WTC11 (cell line): ENCODE measurements at regions not wholly inside any gene's neighbourhood (a gene's known extent, or its start where the extent isn't known, plus 50 kb on each side); places are given as distances from the start of the nearest gene placed in this dataset.

Source experiments
- ATF1 ChIP-seq: sonication (generic); formaldehyde crosslinking; IDR thresholded peaks from 2 replicates; pipeline ENCODE4 v1.8.1; 2023; ENCODE audit warnings: mild to moderate bottlenecking, moderate library complexity, missing genetic modification reagents
- CREB1 ChIP-seq: sonication (generic); formaldehyde crosslinking; IDR thresholded peaks from 2 replicates; pipeline ENCODE4 v1.8.0; 2023; ENCODE audit warnings: mild to moderate bottlenecking, missing genetic modification reagents
- FOXP1 ChIP-seq: sonication (generic); formaldehyde crosslinking; IDR thresholded peaks from 2 replicates; pipeline ENCODE4 v1.8.0; 2022; ENCODE audit warnings: missing genetic modification reagents, mild to moderate bottlenecking, moderate library complexity, borderline replicate concordance
- GRHL2 ChIP-seq: fragments of 250-450 bp; sonication (Bioruptor Pico); IDR thresholded peaks from 2 replicates; pipeline ENCODE4 v1.8.0; 2022; ENCODE audit warnings: mild to moderate bottlenecking, moderate library complexity; ENCODE audit not compliant: insufficient replicate concordance, severe bottlenecking
- HMGA2 ChIP-seq: fragments of 250-450 bp; sonication (Bioruptor Pico); IDR thresholded peaks from 2 replicates; pipeline ENCODE4 v1.4.0; 2021; ENCODE audit warnings: mild to moderate bottlenecking, moderate library complexity
- KAT7 ChIP-seq: sonication (generic); formaldehyde crosslinking; IDR thresholded peaks from 2 replicates; pipeline ENCODE4 v1.8.1; 2023; ENCODE audit warnings: missing genetic modification reagents, mild to moderate bottlenecking, borderline replicate concordance
- NFYB ChIP-seq: sonication (generic); formaldehyde crosslinking; conservative IDR thresholded peaks from 2 replicates; pipeline ENCODE4 v1.8.0; 2022; ENCODE audit warnings: low read depth, missing genetic modification reagents
- TP53 ChIP-seq: sonication (generic); formaldehyde crosslinking; IDR thresholded peaks from 2 replicates; pipeline ENCODE4 v1.8.1; 2023; ENCODE audit warnings: mild to moderate bottlenecking, missing genetic modification reagents
- ZNF671 ChIP-seq: fragments of 250-450 bp; sonication (Bioruptor Pico); IDR thresholded peaks from 2 replicates; pipeline ENCODE4 v1.8.0; 2021; ENCODE audit warnings: mild to moderate bottlenecking
- TF ChIP-seq, protein P1 (sequence below): fragments of 200-600 bp; IDR thresholded peaks from 2 replicates; pipeline ENCODE4 v1.8.0; 2022; ENCODE audit warnings: antibody characterized with exemption
- TF ChIP-seq, protein P2 (sequence below): sonication (generic); formaldehyde crosslinking; IDR thresholded peaks from 2 replicates; pipeline ENCODE4 v1.8.1; 2023; ENCODE audit warnings: mild to moderate bottlenecking, missing genetic modification reagents, borderline replicate concordance
- TF ChIP-seq, protein P3 (sequence below): sonication (generic); formaldehyde crosslinking; conservative IDR thresholded peaks from 2 replicates; pipeline ENCODE4 v1.8.1; 2023; ENCODE audit warnings: mild to moderate bottlenecking, low read depth, missing genetic modification reagents, moderate library complexity
- TF ChIP-seq, protein P4 (sequence below): fragments of 250-450 bp; sonication (Bioruptor Pico); IDR thresholded peaks from 2 replicates; pipeline ENCODE4 v1.9.0; 2021; ENCODE audit warnings: mild to moderate bottlenecking
- TF ChIP-seq, protein P5 (sequence below): sonication (generic); formaldehyde crosslinking; IDR thresholded peaks from 2 replicates; pipeline ENCODE4 v1.8.0; 2022; ENCODE audit warnings: mild to moderate bottlenecking, missing genetic modification reagents

DNA sequence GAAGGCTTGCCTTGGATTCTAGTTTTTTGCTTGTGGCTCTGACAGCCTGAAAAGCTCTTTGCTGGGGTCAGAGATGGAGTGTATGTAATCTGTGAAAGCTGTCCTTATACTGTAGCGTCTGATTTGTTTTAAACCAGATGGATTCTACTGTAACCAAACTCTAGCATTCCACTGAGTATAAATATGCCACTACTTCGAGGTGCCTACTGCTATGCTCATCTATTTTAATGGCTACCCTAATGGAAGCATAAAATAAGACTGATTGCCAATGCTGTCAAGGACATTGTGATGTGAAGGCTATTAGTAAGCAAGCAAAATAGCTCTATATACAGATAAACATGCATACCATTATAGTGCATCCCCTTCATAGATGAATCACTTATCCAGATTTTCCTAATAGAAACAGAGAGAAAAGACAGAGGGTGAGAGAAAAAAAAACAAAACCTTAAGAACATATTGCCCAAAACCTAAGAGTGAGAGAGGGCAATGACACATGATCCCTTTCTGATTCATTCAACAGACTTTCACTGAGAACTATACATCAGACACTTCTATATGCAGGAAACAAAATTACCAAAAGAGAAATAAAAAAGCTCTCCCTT, 1025.8 kb upstream of the LCORL start:
- TF ChIP-seq, protein P1, sequence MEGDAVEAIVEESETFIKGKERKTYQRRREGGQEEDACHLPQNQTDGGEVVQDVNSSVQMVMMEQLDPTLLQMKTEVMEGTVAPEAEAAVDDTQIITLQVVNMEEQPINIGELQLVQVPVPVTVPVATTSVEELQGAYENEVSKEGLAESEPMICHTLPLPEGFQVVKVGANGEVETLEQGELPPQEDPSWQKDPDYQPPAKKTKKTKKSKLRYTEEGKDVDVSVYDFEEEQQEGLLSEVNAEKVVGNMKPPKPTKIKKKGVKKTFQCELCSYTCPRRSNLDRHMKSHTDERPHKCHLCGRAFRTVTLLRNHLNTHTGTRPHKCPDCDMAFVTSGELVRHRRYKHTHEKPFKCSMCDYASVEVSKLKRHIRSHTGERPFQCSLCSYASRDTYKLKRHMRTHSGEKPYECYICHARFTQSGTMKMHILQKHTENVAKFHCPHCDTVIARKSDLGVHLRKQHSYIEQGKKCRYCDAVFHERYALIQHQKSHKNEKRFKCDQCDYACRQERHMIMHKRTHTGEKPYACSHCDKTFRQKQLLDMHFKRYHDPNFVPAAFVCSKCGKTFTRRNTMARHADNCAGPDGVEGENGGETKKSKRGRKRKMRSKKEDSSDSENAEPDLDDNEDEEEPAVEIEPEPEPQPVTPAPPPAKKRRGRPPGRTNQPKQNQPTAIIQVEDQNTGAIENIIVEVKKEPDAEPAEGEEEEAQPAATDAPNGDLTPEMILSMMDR, result no peak
- TF ChIP-seq, protein P2, sequence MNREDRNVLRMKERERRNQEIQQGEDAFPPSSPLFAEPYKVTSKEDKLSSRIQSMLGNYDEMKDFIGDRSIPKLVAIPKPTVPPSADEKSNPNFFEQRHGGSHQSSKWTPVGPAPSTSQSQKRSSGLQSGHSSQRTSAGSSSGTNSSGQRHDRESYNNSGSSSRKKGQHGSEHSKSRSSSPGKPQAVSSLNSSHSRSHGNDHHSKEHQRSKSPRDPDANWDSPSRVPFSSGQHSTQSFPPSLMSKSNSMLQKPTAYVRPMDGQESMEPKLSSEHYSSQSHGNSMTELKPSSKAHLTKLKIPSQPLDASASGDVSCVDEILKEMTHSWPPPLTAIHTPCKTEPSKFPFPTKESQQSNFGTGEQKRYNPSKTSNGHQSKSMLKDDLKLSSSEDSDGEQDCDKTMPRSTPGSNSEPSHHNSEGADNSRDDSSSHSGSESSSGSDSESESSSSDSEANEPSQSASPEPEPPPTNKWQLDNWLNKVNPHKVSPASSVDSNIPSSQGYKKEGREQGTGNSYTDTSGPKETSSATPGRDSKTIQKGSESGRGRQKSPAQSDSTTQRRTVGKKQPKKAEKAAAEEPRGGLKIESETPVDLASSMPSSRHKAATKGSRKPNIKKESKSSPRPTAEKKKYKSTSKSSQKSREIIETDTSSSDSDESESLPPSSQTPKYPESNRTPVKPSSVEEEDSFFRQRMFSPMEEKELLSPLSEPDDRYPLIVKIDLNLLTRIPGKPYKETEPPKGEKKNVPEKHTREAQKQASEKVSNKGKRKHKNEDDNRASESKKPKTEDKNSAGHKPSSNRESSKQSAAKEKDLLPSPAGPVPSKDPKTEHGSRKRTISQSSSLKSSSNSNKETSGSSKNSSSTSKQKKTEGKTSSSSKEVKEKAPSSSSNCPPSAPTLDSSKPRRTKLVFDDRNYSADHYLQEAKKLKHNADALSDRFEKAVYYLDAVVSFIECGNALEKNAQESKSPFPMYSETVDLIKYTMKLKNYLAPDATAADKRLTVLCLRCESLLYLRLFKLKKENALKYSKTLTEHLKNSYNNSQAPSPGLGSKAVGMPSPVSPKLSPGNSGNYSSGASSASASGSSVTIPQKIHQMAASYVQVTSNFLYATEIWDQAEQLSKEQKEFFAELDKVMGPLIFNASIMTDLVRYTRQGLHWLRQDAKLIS (CRISPR knock-in tag), result no peak
- TF ChIP-seq TP53 (CRISPR knock-in tag), result no peak
- TF ChIP-seq, protein P3, sequence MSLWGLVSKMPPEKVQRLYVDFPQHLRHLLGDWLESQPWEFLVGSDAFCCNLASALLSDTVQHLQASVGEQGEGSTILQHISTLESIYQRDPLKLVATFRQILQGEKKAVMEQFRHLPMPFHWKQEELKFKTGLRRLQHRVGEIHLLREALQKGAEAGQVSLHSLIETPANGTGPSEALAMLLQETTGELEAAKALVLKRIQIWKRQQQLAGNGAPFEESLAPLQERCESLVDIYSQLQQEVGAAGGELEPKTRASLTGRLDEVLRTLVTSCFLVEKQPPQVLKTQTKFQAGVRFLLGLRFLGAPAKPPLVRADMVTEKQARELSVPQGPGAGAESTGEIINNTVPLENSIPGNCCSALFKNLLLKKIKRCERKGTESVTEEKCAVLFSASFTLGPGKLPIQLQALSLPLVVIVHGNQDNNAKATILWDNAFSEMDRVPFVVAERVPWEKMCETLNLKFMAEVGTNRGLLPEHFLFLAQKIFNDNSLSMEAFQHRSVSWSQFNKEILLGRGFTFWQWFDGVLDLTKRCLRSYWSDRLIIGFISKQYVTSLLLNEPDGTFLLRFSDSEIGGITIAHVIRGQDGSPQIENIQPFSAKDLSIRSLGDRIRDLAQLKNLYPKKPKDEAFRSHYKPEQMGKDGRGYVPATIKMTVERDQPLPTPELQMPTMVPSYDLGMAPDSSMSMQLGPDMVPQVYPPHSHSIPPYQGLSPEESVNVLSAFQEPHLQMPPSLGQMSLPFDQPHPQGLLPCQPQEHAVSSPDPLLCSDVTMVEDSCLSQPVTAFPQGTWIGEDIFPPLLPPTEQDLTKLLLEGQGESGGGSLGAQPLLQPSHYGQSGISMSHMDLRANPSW (CRISPR knock-in tag), result no peak
- TF ChIP-seq, protein P4, sequence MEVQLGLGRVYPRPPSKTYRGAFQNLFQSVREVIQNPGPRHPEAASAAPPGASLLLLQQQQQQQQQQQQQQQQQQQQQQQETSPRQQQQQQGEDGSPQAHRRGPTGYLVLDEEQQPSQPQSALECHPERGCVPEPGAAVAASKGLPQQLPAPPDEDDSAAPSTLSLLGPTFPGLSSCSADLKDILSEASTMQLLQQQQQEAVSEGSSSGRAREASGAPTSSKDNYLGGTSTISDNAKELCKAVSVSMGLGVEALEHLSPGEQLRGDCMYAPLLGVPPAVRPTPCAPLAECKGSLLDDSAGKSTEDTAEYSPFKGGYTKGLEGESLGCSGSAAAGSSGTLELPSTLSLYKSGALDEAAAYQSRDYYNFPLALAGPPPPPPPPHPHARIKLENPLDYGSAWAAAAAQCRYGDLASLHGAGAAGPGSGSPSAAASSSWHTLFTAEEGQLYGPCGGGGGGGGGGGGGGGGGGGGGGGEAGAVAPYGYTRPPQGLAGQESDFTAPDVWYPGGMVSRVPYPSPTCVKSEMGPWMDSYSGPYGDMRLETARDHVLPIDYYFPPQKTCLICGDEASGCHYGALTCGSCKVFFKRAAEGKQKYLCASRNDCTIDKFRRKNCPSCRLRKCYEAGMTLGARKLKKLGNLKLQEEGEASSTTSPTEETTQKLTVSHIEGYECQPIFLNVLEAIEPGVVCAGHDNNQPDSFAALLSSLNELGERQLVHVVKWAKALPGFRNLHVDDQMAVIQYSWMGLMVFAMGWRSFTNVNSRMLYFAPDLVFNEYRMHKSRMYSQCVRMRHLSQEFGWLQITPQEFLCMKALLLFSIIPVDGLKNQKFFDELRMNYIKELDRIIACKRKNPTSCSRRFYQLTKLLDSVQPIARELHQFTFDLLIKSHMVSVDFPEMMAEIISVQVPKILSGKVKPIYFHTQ, result no peak
- no peak for TF ChIP-seq NFYB (CRISPR knock-in tag)
- no peak for TF ChIP-seq KAT7 (CRISPR knock-in tag)
- no peak for TF ChIP-seq FOXP1
- TF ChIP-seq CREB1, result no peak
- TF ChIP-seq ATF1 (CRISPR knock-in tag), result no peak
- TF ChIP-seq ZNF671 (CRISPR knock-in tag), result no peak
- no peak for TF ChIP-seq GRHL2 (CRISPR knock-in tag)
- no peak for TF ChIP-seq HMGA2 (CRISPR knock-in tag)
- TF ChIP-seq, protein P5, sequence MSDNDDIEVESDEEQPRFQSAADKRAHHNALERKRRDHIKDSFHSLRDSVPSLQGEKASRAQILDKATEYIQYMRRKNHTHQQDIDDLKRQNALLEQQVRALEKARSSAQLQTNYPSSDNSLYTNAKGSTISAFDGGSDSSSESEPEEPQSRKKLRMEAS (CRISPR knock-in tag), result no peak
